Thyroid gland (tissue), 4 donors: ENCODE measurements at regions not wholly inside any gene's neighbourhood (a gene's known extent, or its start where the extent isn't known, plus 50 kb on each side); places are given as distances from the start of the nearest gene placed in this dataset.

Experiments
- CTCF ChIP-seq, 6 experiments: fragments of 200-600 bp in 3 of 6; fragments of 450-650 bp in 3 of 6; sonication (generic) in 3 of 6; IDR thresholded peaks; one replicate each; pipeline ENCODE4 v1.5.1; 2016 to 2019; ENCODE audit warnings: antibody characterized with exemption in 6 of 6, mild to moderate bottlenecking in 2 of 6, inconsistent platforms in 1 of 6, moderate library complexity in 1 of 6
- POLR2A ChIP-seq, 2 donors: fragments of 450-650 bp; IDR thresholded peaks; one replicate each; pipeline ENCODE4 v1.6.1; 2017; ENCODE audit warnings: antibody characterized with exemption in 2 of 2, mild to moderate bottlenecking in 2 of 2, moderate library complexity in 1 of 2

- TF ChIP-seq CTCF (IDR thresholded peaks at IDR 0.05) (no peak), POLR2A (IDR thresholded peaks at IDR 0.05) (no peak)
Observed at GRCh38 chr13:99055735-99056134, 77.9 kb upstream of the DOCK9 start.
